ENCODE measurements at regions not wholly inside any gene's neighbourhood (a gene's known extent, or its start where the extent isn't known, plus 50 kb on each side); places are given as distances from the start of the nearest gene placed in this dataset.

DNA sequence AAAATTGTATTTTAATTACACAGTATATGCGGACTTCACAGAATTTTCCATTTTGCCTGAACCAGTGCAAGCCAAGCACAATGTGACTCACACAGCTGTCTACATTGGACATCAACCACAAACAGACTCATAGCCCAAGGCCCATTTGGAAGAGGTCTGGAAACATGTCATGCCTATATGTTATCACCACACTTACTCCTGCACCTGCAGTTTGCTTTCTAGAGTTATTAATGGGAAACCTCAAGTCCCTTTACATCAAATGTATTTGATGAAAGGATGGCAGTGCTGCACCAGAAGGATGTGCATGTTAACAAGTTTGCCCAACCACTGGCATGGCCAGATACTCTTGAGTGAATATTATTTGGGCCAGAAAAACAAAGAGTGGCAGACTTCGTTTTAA, 548.9 kb upstream of the CDH2 start:
- DNase-seq: no peak
- in situ Hi-C loops (cut with HindIII; ENCODE audit: low pct_ligation_motif_present, low pct_unique_long_range_greater_than_20kb, low sequenced_read_pairs): no loop called here

DNA sequence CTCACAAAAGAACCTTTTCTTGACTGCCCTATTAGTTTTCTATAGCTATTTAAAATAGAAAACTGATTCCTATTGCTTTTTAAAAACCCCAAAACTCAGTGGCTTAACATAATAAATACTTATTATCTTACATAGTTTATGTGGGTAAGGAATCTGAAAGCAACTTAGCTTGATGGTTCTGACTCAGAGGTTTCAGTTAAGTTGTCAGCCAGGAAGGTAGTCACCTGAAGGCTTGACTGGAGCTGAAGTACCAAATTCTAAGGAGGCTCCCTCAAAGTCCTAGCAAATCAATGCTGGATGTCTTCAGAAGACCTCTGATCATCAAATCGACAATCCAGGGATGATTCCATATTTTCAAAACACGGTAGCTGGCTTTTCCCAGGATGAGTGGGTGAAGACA, 546.6 kb upstream of the CDH2 start:
- in situ Hi-C loops (cut with HindIII; ENCODE audit: low pct_ligation_motif_present, low pct_unique_long_range_greater_than_20kb, low sequenced_read_pairs): no loop called here
- DNase-seq: no peak

DNA sequence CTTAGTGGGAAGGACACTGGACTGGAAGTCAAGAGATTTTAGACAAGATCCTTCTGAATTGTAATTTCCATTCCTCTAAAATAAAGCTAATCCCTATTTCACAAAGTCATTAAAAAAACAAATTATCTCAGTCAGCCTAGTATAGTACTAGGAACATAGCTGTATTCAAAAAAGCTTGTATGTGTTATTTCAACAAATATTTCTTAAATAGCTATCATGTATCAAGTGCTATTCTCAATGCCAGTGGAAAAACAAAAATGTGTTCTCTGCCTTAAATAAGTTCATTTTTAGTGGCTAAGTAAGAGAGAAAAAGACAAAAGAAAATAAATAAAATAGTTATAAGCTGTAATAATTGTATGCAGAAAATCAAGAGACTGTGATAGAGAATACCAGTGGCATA, 541.8 kb upstream of the CDH2 start:
- in situ Hi-C loops (cut with HindIII; ENCODE audit: low pct_ligation_motif_present, low pct_unique_long_range_greater_than_20kb, low sequenced_read_pairs): no loop called here

DNA sequence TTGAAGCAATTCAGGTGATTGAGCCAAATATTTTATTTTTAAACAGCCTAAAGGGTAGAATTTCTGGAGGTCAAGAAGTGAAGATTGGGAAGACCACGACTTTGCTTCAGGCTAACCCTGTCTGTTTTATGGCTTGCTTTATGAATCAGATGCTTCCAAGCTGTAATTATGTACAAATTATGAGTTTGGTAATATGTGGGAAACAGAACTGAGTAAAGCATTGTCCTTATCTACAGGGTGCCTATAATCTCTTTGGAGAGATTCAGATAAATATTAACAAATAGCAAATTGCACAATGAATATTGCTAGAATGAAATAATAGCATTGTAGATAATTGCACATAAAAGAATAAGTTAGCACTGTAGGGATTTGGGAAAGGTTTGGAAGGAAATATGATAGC, 539.4 kb upstream of the CDH2 start:
- no peak for DNase-seq
- in situ Hi-C loops (cut with HindIII; ENCODE audit: low pct_ligation_motif_present, low pct_unique_long_range_greater_than_20kb, low sequenced_read_pairs): no loop called here

More for the DNA sequence above, 541.8 kb upstream of the CDH2 start:
- DNase-seq: no peak

DNA sequence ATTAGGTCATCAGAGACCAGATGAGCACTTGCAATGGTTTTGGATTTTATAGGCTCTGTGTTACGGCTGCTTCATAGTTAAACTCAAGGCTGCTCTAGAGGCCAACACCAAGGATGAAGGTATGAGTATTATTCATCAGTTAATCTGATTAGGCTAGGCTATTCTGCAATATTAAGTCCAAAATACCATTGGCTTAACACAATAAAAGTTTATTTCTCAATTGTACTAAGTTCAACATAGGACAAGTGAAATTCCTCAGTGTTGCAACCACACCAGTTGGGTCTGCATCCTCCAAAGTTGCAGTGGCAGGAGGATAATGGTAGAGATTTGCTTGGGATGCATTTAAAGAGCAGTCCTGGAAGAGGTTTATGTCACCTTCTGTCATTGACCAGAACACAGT, 538.3 kb upstream of the CDH2 start:
- no peak for DNase-seq
- in situ Hi-C loops (cut with HindIII; ENCODE audit: low pct_ligation_motif_present, low pct_unique_long_range_greater_than_20kb, low sequenced_read_pairs): no loop called here

DNA sequence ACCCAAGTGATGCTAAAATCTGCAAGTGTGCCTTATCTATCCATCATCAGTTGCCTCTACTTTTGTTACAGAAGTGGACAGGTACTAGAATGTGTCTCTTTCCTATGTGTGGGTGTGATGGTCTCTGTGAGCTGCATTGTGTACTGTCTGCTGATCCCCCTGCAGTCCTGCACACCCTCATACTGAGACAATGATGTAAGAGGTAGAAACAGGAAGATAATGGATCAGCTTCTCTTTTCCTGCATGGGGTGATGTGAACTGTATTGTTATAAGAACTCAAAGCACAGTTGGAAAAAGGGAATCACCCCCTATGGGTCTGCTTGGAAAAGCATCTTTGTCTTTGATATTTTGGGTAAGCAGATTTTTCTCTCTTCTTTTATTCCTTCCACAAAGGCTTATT, 537.6 kb upstream of the CDH2 start:
- in situ Hi-C loops (cut with HindIII; ENCODE audit: low pct_ligation_motif_present, low pct_unique_long_range_greater_than_20kb, low sequenced_read_pairs): no loop called here
- DNase-seq: no peak

DNA sequence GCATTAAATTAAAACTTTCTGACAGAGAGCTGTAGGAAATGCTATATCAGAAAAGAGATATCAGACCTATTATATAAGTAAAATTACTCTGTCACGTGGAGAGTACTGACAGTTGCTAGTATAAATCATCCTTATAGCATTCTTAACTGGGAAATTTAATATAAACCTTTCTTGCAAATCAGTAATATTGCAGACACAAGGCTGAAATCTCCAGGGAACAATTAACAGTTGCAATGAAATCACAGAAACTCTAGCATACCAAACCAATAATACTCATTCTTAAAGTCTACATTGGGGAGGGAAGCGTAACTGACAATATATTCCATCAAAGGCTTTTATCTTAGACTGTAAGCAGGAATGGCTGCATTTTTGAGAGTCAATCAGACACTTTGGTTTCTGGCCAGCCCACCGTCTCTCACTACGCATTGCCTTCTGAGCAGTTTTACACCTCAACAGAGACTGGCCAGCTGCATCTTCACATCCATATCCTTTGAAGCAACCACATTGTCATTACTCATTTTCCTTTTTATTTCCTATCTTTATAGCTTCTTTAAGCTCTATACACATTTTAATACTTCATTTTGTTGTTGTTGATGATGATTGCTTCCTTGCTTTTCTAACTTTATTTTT, 536.0 kb upstream of the CDH2 start:
- DNase-seq: no peak
- in situ Hi-C loops (cut with HindIII; ENCODE audit: low pct_ligation_motif_present, low pct_unique_long_range_greater_than_20kb, low sequenced_read_pairs): no loop called here

DNA sequence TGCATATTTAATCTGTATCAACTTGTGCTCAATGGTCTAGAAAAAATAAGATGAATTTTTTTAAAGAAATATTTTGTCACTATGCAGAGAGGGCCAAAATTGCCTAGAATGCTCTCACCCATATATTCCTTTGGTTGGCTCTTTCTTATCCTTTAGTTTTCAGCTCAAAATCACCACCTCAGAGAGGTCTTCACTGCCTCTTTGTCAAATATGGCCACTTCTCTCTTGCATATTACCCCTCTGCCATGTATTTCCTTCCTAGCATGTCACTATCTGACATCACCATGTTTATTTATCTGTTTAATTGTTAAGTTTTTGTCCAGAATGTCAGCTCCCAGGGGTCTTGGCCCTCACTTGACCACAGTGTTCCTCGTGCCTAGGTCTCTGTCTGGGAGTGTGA, 535.2 kb upstream of the CDH2 start:
- in situ Hi-C loops (cut with HindIII; ENCODE audit: low pct_ligation_motif_present, low pct_unique_long_range_greater_than_20kb, low sequenced_read_pairs): no loop called here
- no peak for DNase-seq

DNA sequence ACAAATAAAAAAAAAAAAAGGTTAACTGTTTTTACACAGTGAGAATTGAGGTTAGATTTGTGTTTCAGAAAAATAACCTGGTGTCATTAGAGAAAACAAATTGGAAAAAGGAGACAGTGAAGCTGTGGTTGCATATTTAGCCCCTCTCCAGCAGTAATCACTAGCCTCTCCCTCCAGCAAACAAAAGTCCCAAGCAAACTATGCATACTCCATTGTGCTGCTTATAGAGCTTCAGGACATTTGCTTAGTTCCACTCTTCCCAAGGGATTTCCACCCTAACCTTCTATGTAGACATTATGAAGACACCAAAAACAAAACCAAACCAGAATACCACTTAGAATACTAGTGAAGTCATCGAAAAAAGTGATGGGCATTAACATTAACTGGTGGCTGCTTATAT, 534.2 kb upstream of the CDH2 start:
- in situ Hi-C loops (cut with HindIII; ENCODE audit: low pct_ligation_motif_present, low pct_unique_long_range_greater_than_20kb, low sequenced_read_pairs): no loop called here
- DNase-seq: no peak

DNA sequence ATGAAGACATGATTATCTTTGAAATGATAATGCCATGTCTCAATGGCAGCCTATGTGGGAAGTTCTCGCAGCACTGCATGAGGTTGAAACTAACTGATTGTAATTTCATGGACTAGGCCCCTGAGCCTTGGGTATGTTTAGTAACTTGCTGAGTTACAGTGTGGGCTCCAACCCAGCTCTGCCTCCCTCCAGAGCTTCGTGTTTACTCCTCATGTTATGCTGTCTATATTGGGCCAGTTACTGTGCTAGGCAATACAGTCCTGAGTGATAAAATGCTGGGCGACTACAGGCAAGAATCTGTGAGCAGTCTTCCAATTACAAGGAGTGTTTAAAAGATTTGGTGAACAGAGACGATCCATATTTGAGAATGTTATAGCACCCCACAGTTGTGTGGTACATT, 530.1 kb upstream of the CDH2 start:
- no peak for DNase-seq
- in situ Hi-C loops (cut with HindIII; ENCODE audit: low pct_ligation_motif_present, low pct_unique_long_range_greater_than_20kb, low sequenced_read_pairs): no loop called here

DNA sequence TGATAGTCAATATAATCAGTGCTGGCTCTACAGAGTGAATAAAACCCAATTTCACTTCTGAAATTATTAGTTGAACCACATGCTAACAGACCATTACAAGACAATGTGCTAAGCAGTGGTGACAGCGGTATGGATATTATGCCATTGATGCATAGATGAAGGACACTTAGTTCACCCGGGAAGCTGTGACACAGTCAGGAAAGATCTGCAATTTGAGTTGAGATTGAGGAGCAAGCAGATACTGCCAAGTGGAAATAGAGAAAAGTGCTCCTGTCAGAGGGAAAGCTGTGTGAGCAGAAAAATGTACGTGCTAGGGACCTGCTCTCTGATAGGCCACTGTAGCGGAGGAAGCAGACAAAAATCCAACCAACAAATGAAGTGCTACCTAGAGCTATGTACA, 529.5 kb upstream of the CDH2 start:
- in situ Hi-C loops (cut with HindIII; ENCODE audit: low pct_ligation_motif_present, low pct_unique_long_range_greater_than_20kb, low sequenced_read_pairs): no loop called here

DNA sequence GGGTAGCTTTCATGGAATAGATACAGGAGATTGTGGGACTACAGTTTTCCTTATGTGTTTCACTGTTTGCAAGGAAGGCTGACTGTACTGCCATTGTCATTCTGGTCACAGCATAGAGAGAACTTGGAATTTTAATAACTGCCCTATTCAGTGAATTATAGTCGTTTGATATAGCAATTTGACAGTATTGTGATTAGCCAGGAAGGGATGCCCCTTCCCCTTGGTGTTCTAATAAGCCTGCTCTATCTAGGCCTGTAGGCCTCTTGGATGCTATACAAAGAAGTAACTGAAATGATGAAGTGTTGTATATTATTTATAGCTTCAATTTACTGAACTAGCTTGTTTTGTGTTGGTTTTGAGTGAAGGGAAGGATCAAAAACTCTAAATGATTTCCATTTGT, 528.6 kb upstream of the CDH2 start:
- no peak for DNase-seq
- in situ Hi-C loops (cut with HindIII; ENCODE audit: low pct_ligation_motif_present, low pct_unique_long_range_greater_than_20kb, low sequenced_read_pairs): no loop called here

More for the DNA sequence above, 529.5 kb upstream of the CDH2 start:
- no peak for DNase-seq

DNA sequence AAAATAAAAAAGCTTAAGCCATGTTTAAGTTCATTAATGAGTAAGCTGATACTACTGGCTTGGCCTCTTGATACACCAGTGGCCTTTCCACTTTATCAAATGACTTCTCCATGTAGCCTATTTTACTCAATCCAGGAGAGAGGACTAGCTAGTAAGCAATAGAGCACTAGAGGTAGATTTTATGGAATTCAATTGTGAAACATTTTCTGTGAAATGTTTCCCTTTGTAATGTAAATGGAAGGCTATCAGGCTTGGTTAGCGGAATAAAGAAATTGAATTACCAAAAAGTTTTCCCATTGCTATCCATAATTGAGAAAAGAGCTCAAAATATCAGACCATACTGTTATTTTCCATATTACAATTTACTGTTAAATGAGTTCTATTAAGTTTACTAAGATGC, 515.4 kb upstream of the CDH2 start:
- in situ Hi-C loops (cut with HindIII; ENCODE audit: low pct_ligation_motif_present, low pct_unique_long_range_greater_than_20kb, low sequenced_read_pairs): no loop called here

DNA sequence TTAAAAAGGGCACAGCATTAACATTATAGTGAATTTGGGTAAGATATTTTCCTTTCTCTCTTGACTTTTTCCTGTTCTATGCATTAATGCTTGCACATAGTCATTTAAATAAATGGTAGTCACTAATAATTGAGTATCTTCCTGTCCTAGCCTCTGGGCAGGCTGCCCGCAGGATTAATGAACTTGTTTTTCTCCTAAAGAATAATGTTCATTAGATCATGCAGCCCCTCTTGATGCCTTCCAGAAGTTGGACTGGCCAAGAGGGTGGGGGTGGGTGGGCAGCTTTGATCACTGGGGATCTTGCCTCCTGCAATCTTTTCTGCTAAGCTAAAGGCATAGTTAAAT, 514.5 kb upstream of the CDH2 start:
- no peak for DNase-seq
- in situ Hi-C loops (cut with HindIII; ENCODE audit: low pct_ligation_motif_present, low pct_unique_long_range_greater_than_20kb, low sequenced_read_pairs): no loop called here

More for the DNA sequence above, 515.4 kb upstream of the CDH2 start:
- DNase-seq: no peak

DNA sequence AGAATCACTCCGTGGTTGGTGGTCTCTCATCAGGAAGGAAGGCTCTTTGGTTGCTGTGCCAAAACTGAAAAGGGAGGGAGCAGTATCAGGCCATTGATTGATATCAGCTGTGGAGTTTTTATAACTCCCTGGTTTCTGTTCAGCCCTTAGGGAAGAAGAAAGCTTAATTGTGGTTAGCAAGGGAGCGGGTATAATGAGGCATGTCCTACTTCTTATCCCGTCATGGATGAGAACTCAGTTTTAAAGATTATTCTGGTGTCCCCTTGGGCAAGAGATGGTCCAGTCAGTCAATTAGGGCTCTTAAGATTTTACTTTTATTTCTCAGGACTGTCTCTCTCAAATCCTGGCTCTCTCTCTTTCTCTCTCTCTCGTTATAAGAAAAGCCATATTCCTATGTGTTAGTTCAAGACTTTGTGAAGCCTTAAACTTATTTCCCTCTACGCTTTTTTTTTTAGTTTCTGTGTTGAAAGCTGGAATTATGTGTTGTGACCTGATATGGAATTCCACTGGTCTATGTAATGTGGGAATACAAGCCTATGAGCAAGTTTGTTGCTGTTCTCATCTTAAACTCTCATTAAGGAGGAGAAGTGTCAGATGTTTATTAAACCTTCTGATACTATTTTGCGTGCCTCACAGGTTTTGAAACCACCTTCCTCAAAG, 514.0 kb upstream of the CDH2 start:
- DNase-seq: no peak
- in situ Hi-C loops (cut with HindIII; ENCODE audit: low pct_ligation_motif_present, low pct_unique_long_range_greater_than_20kb, low sequenced_read_pairs): no loop called here

DNA sequence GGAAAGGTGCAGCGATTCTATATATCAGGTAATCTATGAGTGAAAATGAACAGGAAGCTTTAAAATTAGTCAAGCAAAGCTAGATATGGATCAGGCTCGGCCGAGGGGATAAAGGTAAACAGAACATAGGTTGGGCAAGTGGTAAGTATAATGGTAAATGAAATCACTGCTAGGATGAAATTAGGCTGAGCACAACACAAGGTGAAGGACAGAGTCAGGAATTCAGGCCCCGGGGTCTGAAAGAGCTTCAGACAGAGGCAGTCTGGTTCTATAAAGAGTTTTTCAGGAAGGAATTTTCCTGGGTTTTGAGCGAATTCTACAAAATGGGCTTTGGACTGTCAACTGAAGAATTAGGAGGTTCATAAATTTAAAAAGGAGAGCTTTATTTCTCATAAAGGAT, 513.2 kb upstream of the CDH2 start:
- no peak for DNase-seq
- in situ Hi-C loops (cut with HindIII; ENCODE audit: low pct_ligation_motif_present, low pct_unique_long_range_greater_than_20kb, low sequenced_read_pairs): no loop called here

DNA sequence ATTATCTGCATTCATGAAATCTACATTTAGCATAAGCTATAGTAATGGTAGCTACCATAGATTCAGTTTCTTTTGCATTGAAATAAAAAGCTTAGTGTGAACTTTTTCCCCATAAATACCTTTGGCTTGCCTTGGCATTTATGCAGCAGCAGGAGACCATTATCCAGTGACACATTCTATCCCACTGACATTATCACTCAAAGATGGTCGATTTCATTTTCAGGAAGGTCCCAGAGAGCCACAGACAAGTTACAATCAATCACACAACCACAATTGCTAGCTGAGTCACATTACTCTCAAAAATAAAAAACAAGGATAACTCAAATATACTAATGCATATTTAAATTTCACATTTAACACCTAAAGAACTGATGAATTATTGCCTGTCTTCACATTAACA, 512.7 kb upstream of the CDH2 start:
- no peak for DNase-seq
- in situ Hi-C loops (cut with HindIII; ENCODE audit: low pct_ligation_motif_present, low pct_unique_long_range_greater_than_20kb, low sequenced_read_pairs): no loop called here

DNA sequence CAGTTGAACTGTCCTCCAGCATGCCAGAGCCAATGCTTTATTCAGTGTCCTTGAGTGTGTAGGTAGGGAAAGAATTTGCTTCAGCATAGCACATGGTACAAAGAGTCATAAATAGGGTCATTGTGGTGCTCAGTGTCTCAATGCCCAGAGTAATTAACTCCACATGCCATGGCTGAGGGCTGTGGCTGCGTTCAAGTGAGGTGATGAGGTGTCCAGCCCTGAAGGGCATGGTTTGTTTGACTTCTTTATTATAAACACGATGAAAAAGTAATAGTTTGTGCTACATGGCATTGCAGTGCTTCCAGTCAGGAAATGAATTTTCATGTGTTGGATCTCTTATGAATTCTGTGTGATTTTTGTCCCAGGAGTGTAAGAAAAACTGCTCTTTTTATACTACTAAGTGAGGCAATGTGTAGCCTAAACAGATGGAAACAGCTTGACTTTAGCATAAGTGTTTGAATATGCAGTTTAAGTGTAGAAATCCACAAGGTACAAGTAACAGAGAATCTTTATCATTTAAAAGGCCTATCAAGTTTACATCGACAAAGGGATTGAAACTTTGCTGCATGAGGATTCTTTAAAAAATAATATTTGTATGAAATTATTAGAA, 507.9 kb upstream of the CDH2 start:
- in situ Hi-C loops (cut with HindIII; ENCODE audit: low pct_ligation_motif_present, low pct_unique_long_range_greater_than_20kb, low sequenced_read_pairs): no loop called here
- DNase-seq: no peak

DNA sequence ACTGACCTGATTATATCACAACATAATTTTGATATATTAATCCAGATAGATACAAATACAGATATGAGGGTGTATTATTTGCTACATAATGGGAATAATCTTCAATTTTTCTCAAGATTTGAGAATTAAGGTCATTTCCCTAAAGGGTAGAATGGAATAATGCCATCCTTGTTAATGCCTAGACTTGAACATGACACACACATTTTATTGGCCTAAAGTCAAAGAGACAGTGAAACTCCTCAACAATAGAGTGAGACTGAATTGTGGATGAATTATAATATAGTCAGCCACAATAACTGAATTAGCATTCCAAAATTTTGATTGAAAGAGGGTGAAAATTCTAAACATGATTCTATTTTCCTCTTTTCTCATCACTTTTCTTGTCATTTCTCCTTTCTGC, 506.0 kb upstream of the CDH2 start:
- no peak for DNase-seq
- in situ Hi-C loops (cut with HindIII; ENCODE audit: low pct_ligation_motif_present, low pct_unique_long_range_greater_than_20kb, low sequenced_read_pairs): no loop called here

DNA sequence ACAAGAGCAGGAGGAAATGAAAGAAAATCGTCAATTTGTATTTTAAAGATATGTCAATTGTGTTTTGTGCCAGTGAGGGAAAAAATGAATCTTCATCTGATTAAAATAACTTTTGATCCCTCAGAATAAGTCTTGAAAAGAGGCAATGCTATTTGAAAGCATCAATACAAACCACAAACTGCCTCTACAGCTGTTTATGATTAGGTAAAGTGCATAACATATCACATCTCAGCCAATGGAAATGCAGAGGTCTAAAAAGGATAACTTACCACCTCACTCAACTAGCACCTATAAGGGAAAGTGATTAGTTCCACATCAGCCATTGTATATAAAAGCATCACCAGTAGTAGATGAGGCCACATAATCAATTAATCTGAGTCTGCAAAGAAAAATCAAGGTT, 492.2 kb upstream of the CDH2 start:
- DNase-seq: no peak
- in situ Hi-C loops (cut with HindIII; ENCODE audit: low pct_ligation_motif_present, low pct_unique_long_range_greater_than_20kb, low sequenced_read_pairs): no loop called here

All from ACHN (cell line).